ENCODE measurements at regions not wholly inside any gene's neighbourhood (a gene's known extent, or its start where the extent isn't known, plus 50 kb on each side); places are given as distances from the start of the nearest gene placed in this dataset.

GRCh38 chr9:108413809-108414208, 442.0 kb downstream of the ACTL7B start:
- Mint-ChIP-seq H3K27me3 (ENCODE audit: unreplicated experiment) (no peaks in the 10 kb centered on the region), H3K27ac (ENCODE audit: unreplicated experiment) (no peak overlapping the region), H3K4me3 (ENCODE audit: low read depth, unreplicated experiment) (no peak overlapping the region), H3K4me1 (ENCODE audit: low read depth, unreplicated experiment) (no peaks in the 10 kb centered on the region), H3K36me3 (ENCODE audit: insufficient read depth, unreplicated experiment) (no peaks in the 10 kb centered on the region), H3K9me3 (ENCODE audit: low read depth, unreplicated experiment) (no peaks in the 10 kb centered on the region)
- TF ChIP-seq CTCF (IDR thresholded peaks at IDR 0.05; ENCODE audit: unreplicated experiment): no peak
- intact Hi-C loops (cut with micrococcal nuclease; ENCODE audit: unreplicated experiment): loop anchor here (10.0 kb wide), 1 partner anchor 929 kb away; the partner anchor contains the start of gene KLF4
- no peak for DNase-seq
- CTCF ChIA-PET: interaction anchor here (0.6 kb wide), 1 partner anchor 364 kb away, joined by 3 read pairs; no protein-coding TSS in a partner anchor
- no TSS peak for BruUV-seq (replicated peaks)

GRCh38 chr9:108412755-108413154, 443.0 kb downstream of the ACTL7B start:
- Mint-ChIP-seq H3K4me1 (ENCODE audit: low read depth, unreplicated experiment) (no peaks in the 10 kb centered on the region), H3K4me3 (ENCODE audit: low read depth, unreplicated experiment) (no peak overlapping the region), H3K9me3 (ENCODE audit: low read depth, unreplicated experiment) (no peaks in the 10 kb centered on the region), H3K36me3 (ENCODE audit: insufficient read depth, unreplicated experiment) (no peaks in the 10 kb centered on the region), H3K27me3 (ENCODE audit: unreplicated experiment) (no peaks in the 10 kb centered on the region), H3K27ac (ENCODE audit: unreplicated experiment) (no peak overlapping the region)
- intact Hi-C loops (cut with micrococcal nuclease; ENCODE audit: unreplicated experiment): loop anchor here (10.0 kb wide), 1 partner anchor 928 kb away; the partner anchor contains the start of gene KLF4
- BruUV-seq (replicated peaks): no TSS peak
- CTCF ChIA-PET: no interaction called here
- peak; percentile 5 for DNase-seq
- TF ChIP-seq CTCF (IDR thresholded peaks at IDR 0.05; ENCODE audit: unreplicated experiment): no peak

GRCh38 chr9:108411632-108412031, 444.2 kb downstream of the ACTL7B start:
- Mint-ChIP-seq H3K27ac (ENCODE audit: unreplicated experiment) (no peak overlapping the region), H3K9me3 (ENCODE audit: low read depth, unreplicated experiment) (no peaks in the 10 kb centered on the region), H3K4me1 (ENCODE audit: low read depth, unreplicated experiment) (no peaks in the 10 kb centered on the region), H3K27me3 (ENCODE audit: unreplicated experiment) (no peaks in the 10 kb centered on the region), H3K4me3 (ENCODE audit: low read depth, unreplicated experiment) (no peak overlapping the region), H3K36me3 (ENCODE audit: insufficient read depth, unreplicated experiment) (no peaks in the 10 kb centered on the region)
- CTCF ChIA-PET: no interaction called here
- no TSS peak for BruUV-seq (replicated peaks)
- no peak for TF ChIP-seq CTCF (IDR thresholded peaks at IDR 0.05; ENCODE audit: unreplicated experiment)
- intact Hi-C loops (cut with micrococcal nuclease; ENCODE audit: unreplicated experiment): loop anchor here (10.0 kb wide), 1 partner anchor 927 kb away; the partner anchor contains the start of gene KLF4
- no peak for DNase-seq

- Mint-ChIP-seq H3K36me3 (ENCODE audit: insufficient read depth, unreplicated experiment) (no peaks in the 10 kb centered on the region), H3K9me3 (ENCODE audit: low read depth, unreplicated experiment) (no peaks in the 10 kb centered on the region), H3K27ac (ENCODE audit: unreplicated experiment) (no peak overlapping the region), H3K4me3 (ENCODE audit: low read depth, unreplicated experiment) (no peak overlapping the region), H3K4me1 (ENCODE audit: low read depth, unreplicated experiment) (no peaks in the 10 kb centered on the region), H3K27me3 (ENCODE audit: unreplicated experiment) (no peaks in the 10 kb centered on the region)
- intact Hi-C loops (cut with micrococcal nuclease; ENCODE audit: unreplicated experiment): loop anchor here (10.0 kb wide), 1 partner anchor 925 kb away; the partner anchor contains the start of gene KLF4
- no TSS peak for BruUV-seq (replicated peaks)
- TF ChIP-seq CTCF (IDR thresholded peaks at IDR 0.05; ENCODE audit: unreplicated experiment): no peak
- no peak for DNase-seq
- CTCF ChIA-PET: no interaction called here
Measured at GRCh38 chr9:108410161-108410560, 445.6 kb downstream of the ACTL7B start.
